GM12891 (cell line): ENCODE measurements at regions not wholly inside any gene's neighbourhood (a gene's known extent, or its start where the extent isn't known, plus 50 kb on each side); places are given as distances from the start of the nearest gene placed in this dataset.

Experiments
- DNase-seq: peaks from one replicate; pipeline ENCODE4 v3.0.0; 2011; ENCODE audit warnings: low spot score; ENCODE audit not compliant: insufficient read length
- FAIRE-seq: peaks from 2 replicates; lab custom pipeline; 2011; peaks lifted over from hg19 to GRCh38; lab: Jason Lieb, UNC
- PAX5 ChIP-seq: IDR thresholded peaks from 2 replicates; pipeline ENCODE4 v1.6.1; 2011; ENCODE audit warnings: low read length, moderate library complexity, mild to moderate bottlenecking; ENCODE audit not compliant: insufficient read depth, severe bottlenecking
- POLR2A ChIP-seq: IDR thresholded peaks from 2 replicates; pipeline ENCODE4 v1.6.1; 2011; ENCODE audit warnings: low read depth, low read length, control low read depth
- POLR2AphosphoS5 ChIP-seq: IDR thresholded peaks from 2 replicates; pipeline ENCODE4 v1.6.1; 2011; ENCODE audit warnings: low read depth, low read length, control low read depth
- POU2F2 ChIP-seq: IDR thresholded peaks from 2 replicates; pipeline ENCODE4 v1.6.1; 2011; ENCODE audit warnings: low read depth, mild to moderate bottlenecking, control low read depth, low read length, moderate library complexity
- SPI1 ChIP-seq: IDR thresholded peaks from 2 replicates; pipeline ENCODE4 v1.6.1; 2011; ENCODE audit warnings: low read depth, low read length, control low read depth
- TAF1 ChIP-seq: IDR thresholded peaks from 2 replicates; pipeline ENCODE4 v1.6.1; 2011; ENCODE audit warnings: low read depth, low read length, control low read depth

GRCh38 chr1:223012176-223012788, 130.8 kb downstream of the TLR5 start:
- FAIRE-seq = no peak
- DNase-seq = no peak
- TF ChIP-seq POU2F2 (no peak), SPI1 (no peak), POLR2A (no peak), TAF1 (no peak), PAX5 (no peak), POLR2AphosphoS5 (no peak)

- DNase-seq = no peak
- FAIRE-seq = no peak
- TF ChIP-seq SPI1 (no peak), POLR2AphosphoS5 (no peak), POU2F2 (no peak)
Observed at GRCh38 chr1:223012938-223013337, 130.1 kb downstream of the TLR5 start.

- DNase-seq = no peak
- TF ChIP-seq POU2F2 (no peak), SPI1 (no peak), POLR2A (no peak), PAX5 (no peak), POLR2AphosphoS5 (no peak), TAF1 (no peak)
- FAIRE-seq = no peak
Observed at GRCh38 chr1:223014142-223014873, 128.7 kb downstream of the TLR5 start.

- DNase-seq = no peak
- no peak for FAIRE-seq
- no peak for TF ChIP-seq POU2F2
- TF ChIP-seq TAF1 = no peak
- TF ChIP-seq POLR2A = no peak
- no peak for TF ChIP-seq POLR2AphosphoS5
- TF ChIP-seq SPI1 = no peak
- TF ChIP-seq PAX5 = no peak
Observed at GRCh38 chr1:223016381-223016780, 126.7 kb downstream of the TLR5 start.

- DNase-seq (no peak), FAIRE-seq (no peak)
- no peak for TF ChIP-seq PAX5
- no peak for TF ChIP-seq POU2F2
Observed at GRCh38 chr1:223016890-223017289, 126.2 kb downstream of the TLR5 start.

- DNase-seq = no peak
- FAIRE-seq = no peak
- no peak for TF ChIP-seq POLR2A
- no peak for TF ChIP-seq SPI1
- TF ChIP-seq PAX5 = no peak
- TF ChIP-seq POLR2AphosphoS5 = no peak
- TF ChIP-seq TAF1 = no peak
- no peak for TF ChIP-seq POU2F2
Observed at GRCh38 chr1:223017291-223017690, 125.8 kb downstream of the TLR5 start.

GRCh38 chr1:223018534-223018933, 124.5 kb downstream of the TLR5 start:
- FAIRE-seq = no peak
- TF ChIP-seq POLR2A = no peak
- no peak for TF ChIP-seq PAX5
- TF ChIP-seq SPI1 = no peak
- no peak for TF ChIP-seq TAF1
- TF ChIP-seq POLR2AphosphoS5 = no peak
- TF ChIP-seq POU2F2 = no peak
- no peak for DNase-seq

- TF ChIP-seq POU2F2 = no peak
- TF ChIP-seq SPI1 = no peak
- no peak for TF ChIP-seq POLR2AphosphoS5
- TF ChIP-seq TAF1 = no peak
- FAIRE-seq = no peak
Observed at GRCh38 chr1:223019256-223019655, 123.8 kb downstream of the TLR5 start.

GRCh38 chr1:223020770-223021169, 122.3 kb downstream of the TLR5 start:
- no peak for DNase-seq
- FAIRE-seq = no peak
- no peak for TF ChIP-seq POLR2A
- TF ChIP-seq POU2F2 = no peak
- TF ChIP-seq PAX5 = no peak
- TF ChIP-seq SPI1 = no peak
- TF ChIP-seq POLR2AphosphoS5 = no peak
- TF ChIP-seq TAF1 = no peak

More at GRCh38 chr1:223019256-223019655, 123.8 kb downstream of the TLR5 start:
- no peak for DNase-seq
